ENCODE measurements at regions not wholly inside any gene's neighbourhood (a gene's known extent, or its start where the extent isn't known, plus 50 kb on each side); places are given as distances from the start of the nearest gene placed in this dataset.

GRCh38 chr7:106763717-106764116, 101.4 kb upstream of the PIK3CG start:
- H3F3A ChIP-seq (ENCODE audit: low read depth) = no peaks in the 10 kb centered on the region
- peaks cover 16% of the 10 kb centered on the region for H3K4me1 ChIP-seq (ENCODE audit: insufficient read depth, low read length, poor library complexity, severe bottlenecking)
- H3K9ac ChIP-seq (ENCODE audit: low read depth, low read length, poor library complexity, severe bottlenecking) = no peak overlapping the region
- H3K4me2 ChIP-seq (ENCODE audit: low read depth, low read length, poor library complexity, severe bottlenecking) = no peak overlapping the region
- H3K4me3 ChIP-seq (ENCODE audit: low read length, poor library complexity, severe bottlenecking) = no peak overlapping the region
- H4K20me1 ChIP-seq (ENCODE audit: insufficient read depth, low read length, poor library complexity, severe bottlenecking) = no peaks in the 10 kb centered on the region
- H3K9me3 ChIP-seq (ENCODE audit: insufficient read depth, low read depth, low read length) = no peaks in the 10 kb centered on the region
- H3K79me2 ChIP-seq (ENCODE audit: insufficient read depth, low read length) = no peaks in the 10 kb centered on the region
- no peaks in the 10 kb centered on the region for H3K36me3 ChIP-seq (ENCODE audit: insufficient read depth, low read length)
- H2AFZ ChIP-seq (ENCODE audit: low read length) = no peak overlapping the region
- H3K27me3 ChIP-seq (ENCODE audit: insufficient read depth, low read length, poor library complexity, severe bottlenecking) = no peaks in the 10 kb centered on the region
- no peaks in the 10 kb centered on the region for H3K9me2 ChIP-seq (replicated peaks; ENCODE audit: low read depth, low read length)
- TF ChIP-seq CTCF (conservative IDR thresholded peaks at IDR 0.05; ENCODE audit: low read length) (no peak), EZH2phosphoT487 (IDR thresholded peaks at IDR 0.05; ENCODE audit: borderline replicate concordance) (no peak)

- Histone ChIP-seq H3K4me2 (ENCODE audit: low read depth, low read length, poor library complexity, severe bottlenecking) (no peak overlapping the region), H3K9ac (ENCODE audit: low read depth, low read length, poor library complexity, severe bottlenecking) (no peak overlapping the region), H3K9me2 (replicated peaks; ENCODE audit: low read depth, low read length) (no peaks in the 10 kb centered on the region), H3K4me1 (ENCODE audit: insufficient read depth, low read length, poor library complexity, severe bottlenecking) (peaks cover 16% of the 10 kb centered on the region), H3F3A (ENCODE audit: low read depth) (no peaks in the 10 kb centered on the region), H3K4me3 (ENCODE audit: low read length, poor library complexity, severe bottlenecking) (no peak overlapping the region), H2AFZ (ENCODE audit: low read length) (no peak overlapping the region), H3K79me2 (ENCODE audit: insufficient read depth, low read length) (no peaks in the 10 kb centered on the region), H3K36me3 (ENCODE audit: insufficient read depth, low read length) (no peaks in the 10 kb centered on the region), H4K20me1 (ENCODE audit: insufficient read depth, low read length, poor library complexity, severe bottlenecking) (no peaks in the 10 kb centered on the region), H3K9me3 (ENCODE audit: insufficient read depth, low read depth, low read length) (no peaks in the 10 kb centered on the region), H3K27me3 (ENCODE audit: insufficient read depth, low read length, poor library complexity, severe bottlenecking) (no peaks in the 10 kb centered on the region)
- no peak for TF ChIP-seq CTCF (conservative IDR thresholded peaks at IDR 0.05; ENCODE audit: low read length)
- TF ChIP-seq EZH2phosphoT487 (IDR thresholded peaks at IDR 0.05; ENCODE audit: borderline replicate concordance) = no peak
Observed at GRCh38 chr7:106765727-106766355, 99.2 kb upstream of the PIK3CG start.

GRCh38 chr7:106766551-106766950, 98.5 kb upstream of the PIK3CG start:
- Histone ChIP-seq H3K9ac (ENCODE audit: low read depth, low read length, poor library complexity, severe bottlenecking) (no peak overlapping the region), H3K4me1 (ENCODE audit: insufficient read depth, low read length, poor library complexity, severe bottlenecking) (peaks cover 16% of the 10 kb centered on the region), H3K4me2 (ENCODE audit: low read depth, low read length, poor library complexity, severe bottlenecking) (peak overlapping the region; percentile 73), H4K20me1 (ENCODE audit: insufficient read depth, low read length, poor library complexity, severe bottlenecking) (no peaks in the 10 kb centered on the region), H3K4me3 (ENCODE audit: low read length, poor library complexity, severe bottlenecking) (peak overlapping the region; percentile 62), H3K36me3 (ENCODE audit: insufficient read depth, low read length) (no peaks in the 10 kb centered on the region), H3F3A (ENCODE audit: low read depth) (no peaks in the 10 kb centered on the region), H3K79me2 (ENCODE audit: insufficient read depth, low read length) (no peaks in the 10 kb centered on the region), H3K27me3 (ENCODE audit: insufficient read depth, low read length, poor library complexity, severe bottlenecking) (no peaks in the 10 kb centered on the region), H3K9me2 (replicated peaks; ENCODE audit: low read depth, low read length) (no peaks in the 10 kb centered on the region), H2AFZ (ENCODE audit: low read length) (no peak overlapping the region), H3K9me3 (ENCODE audit: insufficient read depth, low read depth, low read length) (no peaks in the 10 kb centered on the region)
- TF ChIP-seq EZH2phosphoT487 (IDR thresholded peaks at IDR 0.05; ENCODE audit: borderline replicate concordance) (no peak), CTCF (conservative IDR thresholded peaks at IDR 0.05; ENCODE audit: low read length) (no peak)

Measured in Loucy (cell line).